Neural cell (in vitro differentiated cells): ENCODE measurements at regions not wholly inside any gene's neighbourhood (a gene's known extent, or its start where the extent isn't known, plus 50 kb on each side); places are given as distances from the start of the nearest gene placed in this dataset.

Source experiments
- EP300 ChIP-seq: fragments of 450-650 bp; conservative IDR thresholded peaks from 2 replicates; pipeline ENCODE4 v1.6.1; 2014; ENCODE audit warnings: antibody characterized with exemption, mild to moderate bottlenecking, moderate library complexity; ENCODE audit not compliant: poor library complexity, severe bottlenecking
- POLR2AphosphoS5 ChIP-seq: IDR thresholded peaks from 2 replicates; pipeline ENCODE4 v1.6.1; 2012
- RAD21 ChIP-seq: fragments of 450-650 bp; conservative IDR thresholded peaks from 2 replicates; pipeline ENCODE4 v1.6.1; 2014; ENCODE audit warnings: antibody characterized with exemption, mild to moderate bottlenecking, moderate library complexity
- REST ChIP-seq: IDR thresholded peaks from 2 replicates; pipeline ENCODE4 v1.6.1; 2012; ENCODE audit warnings: borderline replicate concordance
- TAF1 ChIP-seq: IDR thresholded peaks from 2 replicates; pipeline ENCODE4 v1.6.1; 2012; ENCODE audit warnings: low read depth
- TF ChIP-seq, protein P1 (sequence below): fragments of 450-650 bp; IDR thresholded peaks from 2 replicates; pipeline ENCODE4 v1.5.1; 2014; ENCODE audit warnings: antibody characterized with exemption, mild to moderate bottlenecking, moderate library complexity; ENCODE audit not compliant: poor library complexity, severe bottlenecking

DNA sequence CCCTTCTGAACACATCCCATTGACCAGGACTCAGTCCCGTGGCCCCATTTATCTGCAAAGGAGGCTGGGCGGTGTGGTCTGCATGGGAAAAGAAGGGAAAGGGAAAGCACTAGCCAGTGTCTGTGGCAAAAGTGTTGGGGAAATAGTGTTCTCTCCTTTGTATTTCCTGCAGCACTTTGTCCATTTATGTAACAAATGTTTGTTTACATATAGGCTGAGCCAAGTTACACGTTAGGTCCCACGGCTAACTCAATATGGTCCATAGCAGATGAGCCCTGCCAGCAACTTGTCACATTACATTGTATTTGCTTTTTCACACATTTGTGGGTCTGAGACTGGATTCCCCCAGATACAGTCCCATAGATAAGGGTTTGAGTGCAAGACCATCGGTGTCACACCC lies 260.5 kb downstream of the MSX2 start:
- TF ChIP-seq EP300: no peak
- TF ChIP-seq, protein P1, sequence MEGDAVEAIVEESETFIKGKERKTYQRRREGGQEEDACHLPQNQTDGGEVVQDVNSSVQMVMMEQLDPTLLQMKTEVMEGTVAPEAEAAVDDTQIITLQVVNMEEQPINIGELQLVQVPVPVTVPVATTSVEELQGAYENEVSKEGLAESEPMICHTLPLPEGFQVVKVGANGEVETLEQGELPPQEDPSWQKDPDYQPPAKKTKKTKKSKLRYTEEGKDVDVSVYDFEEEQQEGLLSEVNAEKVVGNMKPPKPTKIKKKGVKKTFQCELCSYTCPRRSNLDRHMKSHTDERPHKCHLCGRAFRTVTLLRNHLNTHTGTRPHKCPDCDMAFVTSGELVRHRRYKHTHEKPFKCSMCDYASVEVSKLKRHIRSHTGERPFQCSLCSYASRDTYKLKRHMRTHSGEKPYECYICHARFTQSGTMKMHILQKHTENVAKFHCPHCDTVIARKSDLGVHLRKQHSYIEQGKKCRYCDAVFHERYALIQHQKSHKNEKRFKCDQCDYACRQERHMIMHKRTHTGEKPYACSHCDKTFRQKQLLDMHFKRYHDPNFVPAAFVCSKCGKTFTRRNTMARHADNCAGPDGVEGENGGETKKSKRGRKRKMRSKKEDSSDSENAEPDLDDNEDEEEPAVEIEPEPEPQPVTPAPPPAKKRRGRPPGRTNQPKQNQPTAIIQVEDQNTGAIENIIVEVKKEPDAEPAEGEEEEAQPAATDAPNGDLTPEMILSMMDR: no peak
- no peak for TF ChIP-seq TAF1
- TF ChIP-seq RAD21: no peak
- no peak for TF ChIP-seq REST
- TF ChIP-seq POLR2AphosphoS5: no peak
